ENCODE measurements at regions not wholly inside any gene's neighbourhood (a gene's known extent, or its start where the extent isn't known, plus 50 kb on each side); places are given as distances from the start of the nearest gene placed in this dataset.

GRCh38 chr7:79787623-79788022 is 334.2 kb upstream of the MAGI2 start:
- TF ChIP-seq CTCF (IDR thresholded peaks at IDR 0.05; ENCODE audit: low read depth, low read length, poor library complexity, severe bottlenecking) (no peak), EZH2phosphoT487 (IDR thresholded peaks at IDR 0.05; ENCODE audit: borderline replicate concordance, low read length) (no peak)
